H1 (cell line): ENCODE measurements at regions not wholly inside any gene's neighbourhood (a gene's known extent, or its start where the extent isn't known, plus 50 kb on each side); places are given as distances from the start of the nearest gene placed in this dataset.

ENCODE experiments used
- HDAC6 ChIP-seq: IDR thresholded peaks from one replicate; pipeline ENCODE4 v1.7.1; 2012; ENCODE audit warnings: low read depth, mild to moderate bottlenecking, inconsistent platforms, low read length, moderate library complexity
- SUZ12 ChIP-seq: fragments of 200-600 bp; sonication (generic); IDR thresholded peaks from 2 replicates; pipeline ENCODE4 v1.6.1; 2012; ENCODE audit warnings: mild to moderate bottlenecking, inconsistent platforms, low read length, moderate library complexity, mixed read lengths
- TCF12 ChIP-seq: IDR thresholded peaks from 2 replicates; pipeline ENCODE4 v1.6.1; 2011; ENCODE audit warnings: low read depth, mild to moderate bottlenecking, low read length
- USF2 ChIP-seq: IDR thresholded peaks from 2 replicates; pipeline ENCODE4 v1.6.1; 2011; ENCODE audit warnings: low read length, improper control_type of control experiment

- no peak for TF ChIP-seq USF2
- TF ChIP-seq SUZ12: no peak
- no peak for TF ChIP-seq TCF12
- TF ChIP-seq HDAC6: no peak
These were observed 310.9 kb downstream of the MID1IP1 start (continued) for GRCh38 chrX:39112143-39112542.
